ENCODE measurements at regions not wholly inside any gene's neighbourhood (a gene's known extent, or its start where the extent isn't known, plus 50 kb on each side); places are given as distances from the start of the nearest gene placed in this dataset.

GRCh38 chr20:24241466-24241865 lies 228.0 kb upstream of the SYNDIG1 start:
- TF ChIP-seq GATA2 (IDR thresholded peaks at IDR 0.05; ENCODE audit: low read depth, low read length) (no peak), GATA3 (IDR thresholded peaks at IDR 0.05; ENCODE audit: low read depth, low read length) (no peak)

GRCh38 chr20:24236963-24237362 lies 232.5 kb upstream of the SYNDIG1 start:
- TF ChIP-seq GATA3 (IDR thresholded peaks at IDR 0.05; ENCODE audit: low read depth, low read length) (no peak), GATA2 (IDR thresholded peaks at IDR 0.05; ENCODE audit: low read depth, low read length) (no peak)

- no peak for TF ChIP-seq GATA3 (IDR thresholded peaks at IDR 0.05; ENCODE audit: low read depth, low read length)
- TF ChIP-seq GATA2 (IDR thresholded peaks at IDR 0.05; ENCODE audit: low read depth, low read length): no peak
Measured at GRCh38 chr20:24236201-24236600, 233.2 kb upstream of the SYNDIG1 start.

GRCh38 chr20:24235296-24236175 lies 233.9 kb upstream of the SYNDIG1 start:
- TF ChIP-seq GATA3 (IDR thresholded peaks at IDR 0.05; ENCODE audit: low read depth, low read length) (no peak), GATA2 (IDR thresholded peaks at IDR 0.05; ENCODE audit: low read depth, low read length) (no peak)

GRCh38 chr20:24227600-24227999 lies 239.0 kb upstream of the GGTLC1 start:
- TF ChIP-seq GATA3 (IDR thresholded peaks at IDR 0.05; ENCODE audit: low read depth, low read length): no peak
- TF ChIP-seq GATA2 (IDR thresholded peaks at IDR 0.05; ENCODE audit: low read depth, low read length): no peak

- TF ChIP-seq GATA2 (IDR thresholded peaks at IDR 0.05; ENCODE audit: low read depth, low read length) (no peak), GATA3 (IDR thresholded peaks at IDR 0.05; ENCODE audit: low read depth, low read length) (no peak)
Measured at GRCh38 chr20:24212494-24212893, 223.9 kb upstream of the GGTLC1 start.

- TF ChIP-seq GATA2 (IDR thresholded peaks at IDR 0.05; ENCODE audit: low read depth, low read length) (no peak), GATA3 (IDR thresholded peaks at IDR 0.05; ENCODE audit: low read depth, low read length) (no peak)
Measured at GRCh38 chr20:24211972-24212371, 223.4 kb upstream of the GGTLC1 start.

- TF ChIP-seq GATA2 (IDR thresholded peaks at IDR 0.05; ENCODE audit: low read depth, low read length) (no peak), GATA3 (IDR thresholded peaks at IDR 0.05; ENCODE audit: low read depth, low read length) (no peak)
Measured at GRCh38 chr20:24210356-24210755, 221.8 kb upstream of the GGTLC1 start.

GRCh38 chr20:24208652-24209051 lies 220.1 kb upstream of the GGTLC1 start:
- no peak for TF ChIP-seq GATA2 (IDR thresholded peaks at IDR 0.05; ENCODE audit: low read depth, low read length)
- TF ChIP-seq GATA3 (IDR thresholded peaks at IDR 0.05; ENCODE audit: low read depth, low read length): no peak

- TF ChIP-seq GATA2 (IDR thresholded peaks at IDR 0.05; ENCODE audit: low read depth, low read length) (no peak), GATA3 (IDR thresholded peaks at IDR 0.05; ENCODE audit: low read depth, low read length) (no peak)
Measured at GRCh38 chr20:24207803-24208300, 219.3 kb upstream of the GGTLC1 start.

GRCh38 chr20:24206995-24207394 lies 218.4 kb upstream of the GGTLC1 start:
- no peak for TF ChIP-seq GATA2 (IDR thresholded peaks at IDR 0.05; ENCODE audit: low read depth, low read length)
- TF ChIP-seq GATA3 (IDR thresholded peaks at IDR 0.05; ENCODE audit: low read depth, low read length): no peak

GRCh38 chr20:24203526-24204183 lies 215.1 kb upstream of the GGTLC1 start:
- TF ChIP-seq GATA2 (IDR thresholded peaks at IDR 0.05; ENCODE audit: low read depth, low read length) (no peak), GATA3 (IDR thresholded peaks at IDR 0.05; ENCODE audit: low read depth, low read length) (no peak)

GRCh38 chr20:24199501-24199900 lies 210.9 kb upstream of the GGTLC1 start:
- no peak for TF ChIP-seq GATA2 (IDR thresholded peaks at IDR 0.05; ENCODE audit: low read depth, low read length)
- TF ChIP-seq GATA3 (IDR thresholded peaks at IDR 0.05; ENCODE audit: low read depth, low read length): no peak

- TF ChIP-seq GATA2 (IDR thresholded peaks at IDR 0.05; ENCODE audit: low read depth, low read length): no peak
- TF ChIP-seq GATA3 (IDR thresholded peaks at IDR 0.05; ENCODE audit: low read depth, low read length): no peak
Measured at GRCh38 chr20:24194143-24194542, 205.6 kb upstream of the GGTLC1 start.

GRCh38 chr20:24190905-24191304 lies 202.3 kb upstream of the GGTLC1 start:
- TF ChIP-seq GATA3 (IDR thresholded peaks at IDR 0.05; ENCODE audit: low read depth, low read length) (no peak), GATA2 (IDR thresholded peaks at IDR 0.05; ENCODE audit: low read depth, low read length) (no peak)

Data from SH-SY5Y (cell line).